GM23338 (cell line): ENCODE measurements at regions not wholly inside any gene's neighbourhood (a gene's known extent, or its start where the extent isn't known, plus 50 kb on each side); places are given as distances from the start of the nearest gene placed in this dataset.

Experiments
- CREB1 ChIP-seq: fragments of 250-450 bp; sonication (Bioruptor Pico); IDR thresholded peaks from 2 replicates; pipeline ENCODE4 v1.5.0; 2020; ENCODE audit warnings: low read depth, mild to moderate bottlenecking, moderate library complexity
- EZH2 ChIP-seq: fragments of 200-600 bp; sonication (generic); IDR thresholded peaks from one replicate; pipeline ENCODE4 v1.8.0; 2017; ENCODE audit warnings: antibody characterized with exemption, mild to moderate bottlenecking, low read depth; ENCODE audit not compliant: unreplicated experiment
- EZH2phosphoT487 ChIP-seq: fragments of 200-600 bp; sonication (generic); IDR thresholded peaks from one replicate; pipeline ENCODE4 v1.8.1; 2018; ENCODE audit warnings: antibody characterized with exemption; ENCODE audit not compliant: unreplicated experiment
- JUNB ChIP-seq: IDR thresholded peaks from one replicate; pipeline ENCODE4 v1.6.1; 2016; ENCODE audit warnings: antibody characterized with exemption; ENCODE audit not compliant: unreplicated experiment
- NANOG ChIP-seq: IDR thresholded peaks from 2 replicates; pipeline ENCODE4 v1.6.1; 2016; ENCODE audit warnings: antibody characterized with exemption, borderline replicate concordance
- STAT1 ChIP-seq: IDR thresholded peaks from one replicate; pipeline ENCODE4 v1.6.1; 2016; ENCODE audit warnings: antibody characterized with exemption; ENCODE audit not compliant: unreplicated experiment
- ZNF114 ChIP-seq: fragments of 250-450 bp; sonication (Bioruptor Pico); IDR thresholded peaks from 2 replicates; pipeline ENCODE4 v1.5.0; 2020; ENCODE audit warnings: mild to moderate bottlenecking, moderate library complexity
- ZNF331 ChIP-seq: fragments of 250-450 bp; sonication (Bioruptor Pico); IDR thresholded peaks from 2 replicates; pipeline ENCODE4 v1.5.0; 2020; ENCODE audit warnings: low read depth, mild to moderate bottlenecking, moderate library complexity
- TF ChIP-seq, protein P1 (sequence below): fragments of 250-450 bp; sonication (Bioruptor Pico); IDR thresholded peaks from 2 replicates; pipeline ENCODE4 v1.5.0; 2020; ENCODE audit warnings: mild to moderate bottlenecking, moderate library complexity
- TF ChIP-seq, protein P2 (sequence below): IDR thresholded peaks from one replicate; pipeline ENCODE4 v1.6.1; 2018; ENCODE audit warnings: antibody characterized with exemption; ENCODE audit not compliant: unreplicated experiment
- TF ChIP-seq, protein P3 (sequence below): IDR thresholded peaks from 2 replicates; pipeline ENCODE4 v1.6.1; 2016; ENCODE audit warnings: antibody characterized with exemption

DNA sequence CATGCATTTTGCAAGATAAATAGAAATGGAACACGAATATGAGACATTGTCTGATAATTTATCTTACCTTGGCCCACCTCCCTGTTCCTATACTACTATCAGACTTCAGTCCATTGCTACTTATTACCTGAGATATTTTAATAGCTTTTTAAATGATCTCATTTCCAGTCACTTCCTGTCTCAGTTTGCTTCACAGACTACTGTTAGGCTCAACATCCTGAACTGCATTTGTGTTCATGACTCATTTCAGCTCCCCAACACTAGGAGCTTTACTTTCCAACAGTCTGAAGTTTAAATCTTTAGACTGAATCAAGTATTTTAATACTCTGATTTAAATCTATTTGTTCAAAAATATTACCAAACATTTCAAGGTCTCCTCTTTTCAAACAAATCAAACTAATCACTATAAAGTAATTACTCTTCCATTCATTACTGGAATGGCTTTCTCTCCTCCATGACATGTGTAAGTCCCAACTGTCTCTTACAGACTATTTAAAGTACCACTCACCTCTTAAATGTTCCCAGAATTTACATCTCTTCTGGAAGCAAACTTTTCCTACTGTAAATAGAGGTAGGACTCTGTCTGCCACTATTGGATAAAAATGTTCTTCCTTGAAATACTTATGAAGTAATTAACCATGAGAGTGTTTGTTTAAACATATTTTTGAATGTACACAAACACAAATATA lies 1277.6 kb downstream of the ZPLD1 start (continued):
- TF ChIP-seq, protein P1, sequence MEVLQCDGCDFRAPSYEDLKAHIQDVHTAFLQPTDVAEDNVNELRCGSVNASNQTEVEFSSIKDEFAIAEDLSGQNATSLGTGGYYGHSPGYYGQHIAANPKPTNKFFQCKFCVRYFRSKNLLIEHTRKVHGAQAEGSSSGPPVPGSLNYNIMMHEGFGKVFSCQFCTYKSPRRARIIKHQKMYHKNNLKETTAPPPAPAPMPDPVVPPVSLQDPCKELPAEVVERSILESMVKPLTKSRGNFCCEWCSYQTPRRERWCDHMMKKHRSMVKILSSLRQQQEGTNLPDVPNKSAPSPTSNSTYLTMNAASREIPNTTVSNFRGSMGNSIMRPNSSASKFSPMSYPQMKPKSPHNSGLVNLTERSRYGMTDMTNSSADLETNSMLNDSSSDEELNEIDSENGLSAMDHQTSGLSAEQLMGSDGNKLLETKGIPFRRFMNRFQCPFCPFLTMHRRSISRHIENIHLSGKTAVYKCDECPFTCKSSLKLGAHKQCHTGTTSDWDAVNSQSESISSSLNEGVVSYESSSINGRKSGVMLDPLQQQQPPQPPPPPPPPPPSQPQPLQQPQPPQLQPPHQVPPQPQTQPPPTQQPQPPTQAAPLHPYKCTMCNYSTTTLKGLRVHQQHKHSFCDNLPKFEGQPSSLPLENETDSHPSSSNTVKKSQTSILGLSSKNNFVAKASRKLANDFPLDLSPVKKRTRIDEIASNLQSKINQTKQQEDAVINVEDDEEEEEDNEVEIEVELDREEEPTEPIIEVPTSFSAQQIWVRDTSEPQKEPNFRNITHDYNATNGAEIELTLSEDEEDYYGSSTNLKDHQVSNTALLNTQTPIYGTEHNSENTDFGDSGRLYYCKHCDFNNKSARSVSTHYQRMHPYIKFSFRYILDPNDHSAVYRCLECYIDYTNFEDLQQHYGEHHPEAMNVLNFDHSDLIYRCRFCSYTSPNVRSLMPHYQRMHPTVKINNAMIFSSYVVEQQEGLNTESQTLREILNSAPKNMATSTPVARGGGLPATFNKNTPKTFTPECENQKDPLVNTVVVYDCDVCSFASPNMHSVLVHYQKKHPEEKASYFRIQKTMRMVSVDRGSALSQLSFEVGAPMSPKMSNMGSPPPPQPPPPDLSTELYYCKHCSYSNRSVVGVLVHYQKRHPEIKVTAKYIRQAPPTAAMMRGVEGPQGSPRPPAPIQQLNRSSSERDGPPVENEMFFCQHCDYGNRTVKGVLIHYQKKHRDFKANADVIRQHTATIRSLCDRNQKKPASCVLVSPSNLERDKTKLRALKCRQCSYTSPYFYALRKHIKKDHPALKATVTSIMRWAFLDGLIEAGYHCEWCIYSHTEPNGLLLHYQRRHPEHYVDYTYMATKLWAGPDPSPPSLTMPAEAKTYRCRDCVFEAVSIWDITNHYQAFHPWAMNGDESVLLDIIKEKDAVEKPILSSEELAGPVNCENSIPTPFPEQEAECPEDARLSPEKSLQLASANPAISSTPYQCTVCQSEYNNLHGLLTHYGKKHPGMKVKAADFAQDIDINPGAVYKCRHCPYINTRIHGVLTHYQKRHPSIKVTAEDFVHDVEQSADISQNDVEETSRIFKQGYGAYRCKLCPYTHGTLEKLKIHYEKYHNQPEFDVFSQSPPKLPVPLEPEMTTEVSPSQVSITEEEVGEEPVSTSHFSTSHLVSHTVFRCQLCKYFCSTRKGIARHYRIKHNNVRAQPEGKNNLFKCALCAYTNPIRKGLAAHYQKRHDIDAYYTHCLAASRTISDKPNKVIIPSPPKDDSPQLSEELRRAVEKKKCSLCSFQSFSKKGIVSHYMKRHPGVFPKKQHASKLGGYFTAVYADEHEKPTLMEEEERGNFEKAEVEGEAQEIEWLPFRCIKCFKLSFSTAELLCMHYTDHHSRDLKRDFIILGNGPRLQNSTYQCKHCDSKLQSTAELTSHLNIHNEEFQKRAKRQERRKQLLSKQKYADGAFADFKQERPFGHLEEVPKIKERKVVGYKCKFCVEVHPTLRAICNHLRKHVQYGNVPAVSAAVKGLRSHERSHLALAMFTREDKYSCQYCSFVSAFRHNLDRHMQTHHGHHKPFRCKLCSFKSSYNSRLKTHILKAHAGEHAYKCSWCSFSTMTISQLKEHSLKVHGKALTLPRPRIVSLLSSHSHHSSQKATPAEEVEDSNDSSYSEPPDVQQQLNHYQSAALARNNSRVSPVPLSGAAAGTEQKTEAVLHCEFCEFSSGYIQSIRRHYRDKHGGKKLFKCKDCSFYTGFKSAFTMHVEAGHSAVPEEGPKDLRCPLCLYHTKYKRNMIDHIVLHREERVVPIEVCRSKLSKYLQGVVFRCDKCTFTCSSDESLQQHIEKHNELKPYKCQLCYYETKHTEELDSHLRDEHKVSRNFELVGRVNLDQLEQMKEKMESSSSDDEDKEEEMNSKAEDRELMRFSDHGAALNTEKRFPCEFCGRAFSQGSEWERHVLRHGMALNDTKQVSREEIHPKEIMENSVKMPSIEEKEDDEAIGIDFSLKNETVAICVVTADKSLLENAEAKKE (CRISPR knock-in tag), result no peak
- TF ChIP-seq EZH2, result no peak
- no peak for TF ChIP-seq ZNF114 (CRISPR knock-in tag)
- no peak for TF ChIP-seq STAT1
- no peak for TF ChIP-seq EZH2phosphoT487
- no peak for TF ChIP-seq ZNF331 (CRISPR knock-in tag)
- TF ChIP-seq, protein P2, sequence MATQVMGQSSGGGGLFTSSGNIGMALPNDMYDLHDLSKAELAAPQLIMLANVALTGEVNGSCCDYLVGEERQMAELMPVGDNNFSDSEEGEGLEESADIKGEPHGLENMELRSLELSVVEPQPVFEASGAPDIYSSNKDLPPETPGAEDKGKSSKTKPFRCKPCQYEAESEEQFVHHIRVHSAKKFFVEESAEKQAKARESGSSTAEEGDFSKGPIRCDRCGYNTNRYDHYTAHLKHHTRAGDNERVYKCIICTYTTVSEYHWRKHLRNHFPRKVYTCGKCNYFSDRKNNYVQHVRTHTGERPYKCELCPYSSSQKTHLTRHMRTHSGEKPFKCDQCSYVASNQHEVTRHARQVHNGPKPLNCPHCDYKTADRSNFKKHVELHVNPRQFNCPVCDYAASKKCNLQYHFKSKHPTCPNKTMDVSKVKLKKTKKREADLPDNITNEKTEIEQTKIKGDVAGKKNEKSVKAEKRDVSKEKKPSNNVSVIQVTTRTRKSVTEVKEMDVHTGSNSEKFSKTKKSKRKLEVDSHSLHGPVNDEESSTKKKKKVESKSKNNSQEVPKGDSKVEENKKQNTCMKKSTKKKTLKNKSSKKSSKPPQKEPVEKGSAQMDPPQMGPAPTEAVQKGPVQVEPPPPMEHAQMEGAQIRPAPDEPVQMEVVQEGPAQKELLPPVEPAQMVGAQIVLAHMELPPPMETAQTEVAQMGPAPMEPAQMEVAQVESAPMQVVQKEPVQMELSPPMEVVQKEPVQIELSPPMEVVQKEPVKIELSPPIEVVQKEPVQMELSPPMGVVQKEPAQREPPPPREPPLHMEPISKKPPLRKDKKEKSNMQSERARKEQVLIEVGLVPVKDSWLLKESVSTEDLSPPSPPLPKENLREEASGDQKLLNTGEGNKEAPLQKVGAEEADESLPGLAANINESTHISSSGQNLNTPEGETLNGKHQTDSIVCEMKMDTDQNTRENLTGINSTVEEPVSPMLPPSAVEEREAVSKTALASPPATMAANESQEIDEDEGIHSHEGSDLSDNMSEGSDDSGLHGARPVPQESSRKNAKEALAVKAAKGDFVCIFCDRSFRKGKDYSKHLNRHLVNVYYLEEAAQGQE, result no peak
- no peak for TF ChIP-seq CREB1 (CRISPR knock-in tag)
- TF ChIP-seq, protein P3, sequence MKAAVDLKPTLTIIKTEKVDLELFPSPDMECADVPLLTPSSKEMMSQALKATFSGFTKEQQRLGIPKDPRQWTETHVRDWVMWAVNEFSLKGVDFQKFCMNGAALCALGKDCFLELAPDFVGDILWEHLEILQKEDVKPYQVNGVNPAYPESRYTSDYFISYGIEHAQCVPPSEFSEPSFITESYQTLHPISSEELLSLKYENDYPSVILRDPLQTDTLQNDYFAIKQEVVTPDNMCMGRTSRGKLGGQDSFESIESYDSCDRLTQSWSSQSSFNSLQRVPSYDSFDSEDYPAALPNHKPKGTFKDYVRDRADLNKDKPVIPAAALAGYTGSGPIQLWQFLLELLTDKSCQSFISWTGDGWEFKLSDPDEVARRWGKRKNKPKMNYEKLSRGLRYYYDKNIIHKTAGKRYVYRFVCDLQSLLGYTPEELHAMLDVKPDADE, result no peak
- no peak for TF ChIP-seq NANOG
- TF ChIP-seq JUNB, result no peak
